Adrenal gland (tissue), 5 donors: ENCODE measurements at regions not wholly inside any gene's neighbourhood (a gene's known extent, or its start where the extent isn't known, plus 50 kb on each side); places are given as distances from the start of the nearest gene placed in this dataset.

ENCODE experiments used
- POLR2A ChIP-seq, 2 donors: fragments of 450-650 bp; IDR thresholded peaks; one replicate each; pipeline ENCODE4 v1.6.1; 2017; ENCODE audit warnings: antibody characterized with exemption in 2 of 2, mild to moderate bottlenecking in 2 of 2, moderate library complexity in 1 of 2
- TF ChIP-seq, protein P1 (sequence below), 6 experiments: fragments of 450-650 bp in 4 of 6; fragments of 200-600 bp in 2 of 6; sonication (generic) in 1 of 6; IDR thresholded peaks; 1 replicate in 5 of 6; 2 replicates in 1 of 6; pipeline versions ENCODE4 v1.5.1 to v1.8.0; 2016 to 2021; ENCODE audit warnings: antibody characterized with exemption in 6 of 6, mild to moderate bottlenecking in 2 of 6, moderate library complexity in 1 of 6
- donor health status: DM: no; HTN: no; CAD: no.

DNA sequence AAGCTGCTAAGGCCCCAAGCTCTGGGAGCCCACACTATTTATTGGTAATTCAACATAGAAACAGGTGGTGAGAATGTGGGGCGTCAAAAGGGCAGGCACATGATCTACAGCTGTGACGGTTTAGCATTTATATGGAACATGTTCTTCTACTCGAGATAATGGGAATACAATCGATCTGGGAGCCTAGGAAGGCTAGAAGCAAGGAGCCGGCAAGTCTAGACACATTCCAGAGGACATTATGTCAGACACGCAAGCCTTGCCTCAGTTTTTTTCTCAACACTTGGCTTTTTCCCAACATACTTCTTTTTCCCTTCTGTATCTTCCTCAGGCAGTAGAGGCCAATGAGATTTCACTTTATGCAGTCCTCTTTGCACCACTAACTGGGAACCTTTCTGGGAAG, 315.7 kb upstream of the SLITRK5 start:
- TF ChIP-seq, protein P1, sequence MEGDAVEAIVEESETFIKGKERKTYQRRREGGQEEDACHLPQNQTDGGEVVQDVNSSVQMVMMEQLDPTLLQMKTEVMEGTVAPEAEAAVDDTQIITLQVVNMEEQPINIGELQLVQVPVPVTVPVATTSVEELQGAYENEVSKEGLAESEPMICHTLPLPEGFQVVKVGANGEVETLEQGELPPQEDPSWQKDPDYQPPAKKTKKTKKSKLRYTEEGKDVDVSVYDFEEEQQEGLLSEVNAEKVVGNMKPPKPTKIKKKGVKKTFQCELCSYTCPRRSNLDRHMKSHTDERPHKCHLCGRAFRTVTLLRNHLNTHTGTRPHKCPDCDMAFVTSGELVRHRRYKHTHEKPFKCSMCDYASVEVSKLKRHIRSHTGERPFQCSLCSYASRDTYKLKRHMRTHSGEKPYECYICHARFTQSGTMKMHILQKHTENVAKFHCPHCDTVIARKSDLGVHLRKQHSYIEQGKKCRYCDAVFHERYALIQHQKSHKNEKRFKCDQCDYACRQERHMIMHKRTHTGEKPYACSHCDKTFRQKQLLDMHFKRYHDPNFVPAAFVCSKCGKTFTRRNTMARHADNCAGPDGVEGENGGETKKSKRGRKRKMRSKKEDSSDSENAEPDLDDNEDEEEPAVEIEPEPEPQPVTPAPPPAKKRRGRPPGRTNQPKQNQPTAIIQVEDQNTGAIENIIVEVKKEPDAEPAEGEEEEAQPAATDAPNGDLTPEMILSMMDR (IDR thresholded peaks at IDR 0.05) = no peak
- TF ChIP-seq POLR2A (IDR thresholded peaks at IDR 0.05) = no peak
